ENCODE measurements at regions not wholly inside any gene's neighbourhood (a gene's known extent, or its start where the extent isn't known, plus 50 kb on each side); places are given as distances from the start of the nearest gene placed in this dataset.

GRCh38 chr12:58720421-58720820, 199.9 kb downstream of the LRIG3 start:
- H3K4me3 ChIP-seq (ENCODE audit: low read length), result no peak overlapping the region
- no peaks in the 10 kb centered on the region for H4K20me1 ChIP-seq (ENCODE audit: insufficient read depth, low read length)
- no peaks in the 10 kb centered on the region for H3K27me3 ChIP-seq (ENCODE audit: low read depth, low read length)
- no peak overlapping the region for H3K27ac ChIP-seq (ENCODE audit: low read length)
- no peak overlapping the region for H3K4me2 ChIP-seq (ENCODE audit: low read length)
- no peaks in the 10 kb centered on the region for H3K79me2 ChIP-seq (ENCODE audit: low read length)
- H3K9ac ChIP-seq (ENCODE audit: low read length), result no peak overlapping the region
- H3K9me3 ChIP-seq (ENCODE audit: insufficient read depth, low read length), result no peaks in the 10 kb centered on the region
- H3K36me3 ChIP-seq (replicated peaks; ENCODE audit: low read depth, low read length), result no peaks in the 10 kb centered on the region
- peaks cover 5% of the 10 kb centered on the region for H3K4me1 ChIP-seq (ENCODE audit: low read length)
- no peak overlapping the region for H2AFZ ChIP-seq (ENCODE audit: low read depth, low read length)
- no peak for TF ChIP-seq EZH2phosphoT487 (IDR thresholded peaks at IDR 0.05; ENCODE audit: low read depth)
- TF ChIP-seq, protein P1, sequence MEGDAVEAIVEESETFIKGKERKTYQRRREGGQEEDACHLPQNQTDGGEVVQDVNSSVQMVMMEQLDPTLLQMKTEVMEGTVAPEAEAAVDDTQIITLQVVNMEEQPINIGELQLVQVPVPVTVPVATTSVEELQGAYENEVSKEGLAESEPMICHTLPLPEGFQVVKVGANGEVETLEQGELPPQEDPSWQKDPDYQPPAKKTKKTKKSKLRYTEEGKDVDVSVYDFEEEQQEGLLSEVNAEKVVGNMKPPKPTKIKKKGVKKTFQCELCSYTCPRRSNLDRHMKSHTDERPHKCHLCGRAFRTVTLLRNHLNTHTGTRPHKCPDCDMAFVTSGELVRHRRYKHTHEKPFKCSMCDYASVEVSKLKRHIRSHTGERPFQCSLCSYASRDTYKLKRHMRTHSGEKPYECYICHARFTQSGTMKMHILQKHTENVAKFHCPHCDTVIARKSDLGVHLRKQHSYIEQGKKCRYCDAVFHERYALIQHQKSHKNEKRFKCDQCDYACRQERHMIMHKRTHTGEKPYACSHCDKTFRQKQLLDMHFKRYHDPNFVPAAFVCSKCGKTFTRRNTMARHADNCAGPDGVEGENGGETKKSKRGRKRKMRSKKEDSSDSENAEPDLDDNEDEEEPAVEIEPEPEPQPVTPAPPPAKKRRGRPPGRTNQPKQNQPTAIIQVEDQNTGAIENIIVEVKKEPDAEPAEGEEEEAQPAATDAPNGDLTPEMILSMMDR (IDR thresholded peaks at IDR 0.05; ENCODE audit: low read depth, low read length), result no peak

DNA sequence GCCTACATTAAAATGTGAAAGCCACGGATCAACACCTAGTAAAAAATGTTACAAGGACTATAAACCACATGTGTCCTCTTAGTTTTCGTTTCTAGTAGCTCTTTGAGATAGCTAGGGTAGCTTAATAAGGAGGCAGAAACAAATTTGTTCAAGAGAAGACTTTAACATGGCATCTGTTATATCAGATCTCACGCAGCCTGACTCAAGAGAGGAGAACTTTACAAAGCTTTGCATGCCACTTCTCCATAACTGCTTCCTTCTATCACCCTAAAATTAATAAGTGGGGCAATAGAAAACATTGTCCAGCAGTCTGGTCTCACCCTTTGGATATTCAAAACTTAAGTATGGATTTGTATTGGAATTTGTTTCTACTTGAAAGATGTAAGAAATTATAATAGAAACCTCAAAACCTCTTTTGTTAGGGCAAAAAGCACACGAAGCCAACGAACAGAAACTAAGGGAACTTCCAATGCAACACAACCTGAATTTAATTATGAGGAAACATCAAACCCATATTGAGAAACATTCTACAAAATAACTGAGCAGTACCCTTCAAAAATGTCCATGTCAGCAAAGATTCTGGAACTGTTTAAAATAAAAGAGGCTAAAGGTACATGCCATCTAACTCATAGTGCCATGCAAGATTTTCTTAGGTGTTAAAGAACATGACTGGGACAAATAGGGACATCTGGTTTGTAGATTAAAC, 194.8 kb downstream of the LRIG3 start:
- Histone ChIP-seq H3K4me2 (ENCODE audit: low read length) (no peak overlapping the region), H3K27ac (ENCODE audit: low read length) (no peak overlapping the region), H3K36me3 (replicated peaks; ENCODE audit: low read depth, low read length) (no peaks in the 10 kb centered on the region), H3K9me3 (ENCODE audit: insufficient read depth, low read length) (no peaks in the 10 kb centered on the region), H3K79me2 (ENCODE audit: low read length) (no peaks in the 10 kb centered on the region), H3K27me3 (ENCODE audit: low read depth, low read length) (no peaks in the 10 kb centered on the region), H4K20me1 (ENCODE audit: insufficient read depth, low read length) (no peaks in the 10 kb centered on the region), H2AFZ (ENCODE audit: low read depth, low read length) (no peak overlapping the region), H3K4me1 (ENCODE audit: low read length) (peaks cover 5% of the 10 kb centered on the region), H3K4me3 (ENCODE audit: low read length) (no peak overlapping the region), H3K9ac (ENCODE audit: low read length) (no peak overlapping the region)
- TF ChIP-seq, protein P1 (IDR thresholded peaks at IDR 0.05; ENCODE audit: low read depth, low read length), result no peak
- TF ChIP-seq EZH2phosphoT487 (IDR thresholded peaks at IDR 0.05; ENCODE audit: low read depth), result no peak

- H3K9me3 ChIP-seq (ENCODE audit: insufficient read depth, low read length), result no peaks in the 10 kb centered on the region
- TF ChIP-seq, protein P1 (IDR thresholded peaks at IDR 0.05; ENCODE audit: low read depth, low read length), result no peak
- no peak overlapping the region for H3K27ac ChIP-seq (ENCODE audit: low read length)
- no peaks in the 10 kb centered on the region for H3K36me3 ChIP-seq (replicated peaks; ENCODE audit: low read depth, low read length)
- no peak overlapping the region for H3K4me3 ChIP-seq (ENCODE audit: low read length)
- no peaks in the 10 kb centered on the region for H3K27me3 ChIP-seq (ENCODE audit: low read depth, low read length)
- peaks cover 8% of the 10 kb centered on the region for H3K4me1 ChIP-seq (ENCODE audit: low read length)
- no peak overlapping the region for H2AFZ ChIP-seq (ENCODE audit: low read depth, low read length)
- no peak overlapping the region for H3K4me2 ChIP-seq (ENCODE audit: low read length)
- H4K20me1 ChIP-seq (ENCODE audit: insufficient read depth, low read length), result no peaks in the 10 kb centered on the region
- no peaks in the 10 kb centered on the region for H3K79me2 ChIP-seq (ENCODE audit: low read length)
- H3K9ac ChIP-seq (ENCODE audit: low read length), result no peak overlapping the region
These were observed 192.8 kb downstream of the LRIG3 start for GRCh38 chr12:58727521-58727920.

DNA sequence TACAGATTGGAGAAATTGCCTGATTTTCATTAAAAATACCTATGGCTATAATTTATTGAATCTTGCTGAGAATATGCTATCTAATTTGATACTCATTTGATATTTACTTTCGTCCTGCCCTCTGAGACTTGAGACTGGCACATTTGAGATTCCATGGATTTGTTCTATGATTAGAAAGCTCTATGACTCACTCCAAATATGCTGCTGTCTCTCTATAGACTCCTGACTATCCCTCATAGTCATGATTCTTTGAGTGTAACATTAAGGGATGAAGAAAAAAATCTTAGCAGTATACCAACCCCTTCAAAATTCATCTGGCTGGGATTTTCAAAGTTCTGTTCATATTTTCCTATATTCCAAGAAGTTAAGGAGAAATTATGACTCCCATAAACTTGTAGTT, 191.9 kb downstream of the LRIG3 start:
- no peaks in the 10 kb centered on the region for H3K27me3 ChIP-seq (ENCODE audit: low read depth, low read length)
- no peak overlapping the region for H3K4me3 ChIP-seq (ENCODE audit: low read length)
- H3K9ac ChIP-seq (ENCODE audit: low read length), result no peak overlapping the region
- no peaks in the 10 kb centered on the region for H3K36me3 ChIP-seq (replicated peaks; ENCODE audit: low read depth, low read length)
- H3K9me3 ChIP-seq (ENCODE audit: insufficient read depth, low read length), result no peaks in the 10 kb centered on the region
- no peaks in the 10 kb centered on the region for H4K20me1 ChIP-seq (ENCODE audit: insufficient read depth, low read length)
- H2AFZ ChIP-seq (ENCODE audit: low read depth, low read length), result no peak overlapping the region
- TF ChIP-seq EZH2phosphoT487 (IDR thresholded peaks at IDR 0.05; ENCODE audit: low read depth), result no peak
- TF ChIP-seq, protein P1 (IDR thresholded peaks at IDR 0.05; ENCODE audit: low read depth, low read length), result no peak
- H3K79me2 ChIP-seq (ENCODE audit: low read length), result no peaks in the 10 kb centered on the region
- peaks cover 8% of the 10 kb centered on the region for H3K4me1 ChIP-seq (ENCODE audit: low read length)
- no peak overlapping the region for H3K27ac ChIP-seq (ENCODE audit: low read length)
- no peak overlapping the region for H3K4me2 ChIP-seq (ENCODE audit: low read length)
